RPMI7951 (cell line): ENCODE measurements at regions not wholly inside any gene's neighbourhood (a gene's known extent, or its start where the extent isn't known, plus 50 kb on each side); places are given as distances from the start of the nearest gene placed in this dataset.

Experiments
- DNase-seq: peaks from one replicate; pipeline ENCODE4 v3.0.0-alpha.2; 2012; ENCODE audit warnings: low read depth

DNA sequence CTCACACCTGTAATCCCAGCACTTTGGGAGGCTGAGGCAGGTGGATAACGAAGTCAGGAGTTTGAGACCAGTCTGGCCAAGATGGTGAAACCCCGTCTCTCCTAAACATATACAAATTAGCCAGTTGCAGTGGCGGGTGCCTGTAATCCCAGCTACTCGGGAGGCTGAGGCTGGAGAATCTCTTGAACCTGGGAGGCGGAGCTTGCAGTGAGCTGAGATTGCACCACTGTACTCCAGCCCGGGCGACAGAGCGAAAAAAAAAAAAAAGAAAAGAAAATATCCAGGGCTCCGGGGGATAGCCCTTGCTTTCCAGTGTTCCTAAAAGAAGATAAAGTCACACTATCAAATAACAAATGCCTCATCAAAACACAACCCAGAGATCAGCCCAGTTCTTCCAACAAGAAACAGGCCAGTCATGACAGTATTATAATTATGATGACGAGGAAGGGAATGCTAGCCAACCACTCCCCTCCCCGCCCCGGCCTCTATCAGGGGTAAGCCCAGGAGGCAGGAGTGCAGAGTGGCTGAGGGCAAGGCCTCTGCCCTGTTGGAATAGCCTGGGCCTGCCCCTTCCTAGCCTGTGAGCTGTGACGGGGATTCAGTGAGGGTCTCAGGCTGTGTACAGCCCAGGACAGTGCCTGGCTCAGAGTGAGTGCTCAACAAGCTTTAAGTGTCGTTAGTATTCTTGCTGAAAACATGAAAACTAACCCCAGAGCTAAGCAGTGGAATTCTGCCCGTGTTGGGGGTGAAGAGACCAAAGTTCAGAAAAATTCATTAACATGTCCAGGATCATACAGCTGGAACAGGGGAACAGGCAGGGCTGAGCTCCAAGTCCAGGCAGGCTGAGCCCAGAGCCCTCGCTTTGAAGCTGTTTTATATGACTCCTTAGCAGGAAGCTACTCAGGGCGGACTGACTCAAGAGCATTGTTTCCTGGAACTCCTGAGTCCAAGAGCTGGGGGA, 54.3 kb downstream of the FAM241B start:
- DNase-seq: peak; percentile 58

- no peak for DNase-seq
Observed at GRCh38 chr10:69684981-69685353, 54.9 kb downstream of the FAM241B start.

- peak; percentile 19 for DNase-seq
Observed at GRCh38 chr10:69685426-69685801, 55.4 kb downstream of the FAM241B start.

- DNase-seq: peak; percentile 87
Observed at GRCh38 chr10:69685802-69686585, 55.9 kb downstream of the FAM241B start.

- no peak for DNase-seq
Observed at GRCh38 chr10:69686866-69687265, 56.8 kb downstream of the FAM241B start.

- DNase-seq: peak; percentile 5
Observed at GRCh38 chr10:69687426-69687825, 57.4 kb downstream of the FAM241B start.

- no peak for DNase-seq
Observed at GRCh38 chr10:69692267-69692666, 62.2 kb downstream of the FAM241B start.

DNA sequence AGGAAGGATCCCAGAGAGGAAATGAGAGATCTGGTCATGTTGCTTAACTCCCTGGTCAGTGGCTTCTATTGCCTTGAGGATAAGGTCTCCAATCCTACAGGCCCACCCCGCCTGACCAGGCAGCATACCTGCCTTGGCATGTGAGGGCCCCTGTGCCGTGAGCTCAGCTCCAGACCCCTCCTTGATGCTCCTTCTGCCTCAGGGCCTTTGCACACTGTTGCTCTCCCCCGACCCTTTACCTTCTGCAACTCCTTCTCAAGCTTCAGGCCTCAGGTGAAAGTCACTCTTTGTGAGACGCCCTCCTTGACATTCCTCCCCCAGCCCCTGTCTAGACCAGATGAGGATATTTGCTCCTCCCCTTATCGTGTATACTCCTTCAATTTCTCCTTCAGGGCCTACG, 62.8 kb downstream of the FAM241B start:
- DNase-seq: no peak

GRCh38 chr10:69693886-69694285, 63.8 kb downstream of the FAM241B start:
- no peak for DNase-seq

DNA sequence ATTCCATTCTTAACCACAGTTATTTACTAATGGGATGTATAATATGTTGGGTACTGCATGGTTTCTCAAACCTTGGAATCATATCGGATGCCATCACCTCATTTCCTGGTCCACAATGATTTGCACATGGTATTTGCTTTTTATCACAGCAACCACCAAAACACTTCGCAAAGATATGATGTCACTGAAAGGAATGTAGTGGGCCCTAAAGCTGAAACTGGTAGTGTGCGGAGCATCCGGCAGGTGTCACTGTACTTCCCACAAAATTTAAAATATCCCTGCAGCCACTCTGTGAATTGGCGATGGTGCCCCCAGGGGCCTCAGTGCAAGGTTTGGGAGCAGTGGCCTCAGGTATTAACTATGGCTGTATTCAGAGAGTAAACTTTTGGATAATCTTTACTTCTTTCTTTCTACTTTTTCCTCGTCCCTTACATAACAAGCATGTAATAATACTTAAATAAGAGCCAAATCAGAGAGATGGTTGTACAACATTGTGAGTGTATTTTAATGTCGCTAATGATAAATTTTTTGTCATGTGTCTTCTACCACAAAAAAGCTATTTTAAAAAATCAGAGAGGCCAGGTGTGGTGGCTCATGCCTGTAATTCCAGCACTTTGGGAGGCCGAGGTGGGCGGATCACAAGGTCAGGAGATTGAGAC, 66.2 kb downstream of the FAM241B start:
- DNase-seq: peak; percentile 86

GRCh38 chr10:69697006-69697405, 67.0 kb downstream of the FAM241B start:
- no peak for DNase-seq

- DNase-seq: peak; percentile 23
Observed at GRCh38 chr10:69703256-69703655, 73.2 kb downstream of the FAM241B start.

GRCh38 chr10:69703766-69704630, 74.0 kb downstream of the FAM241B start:
- peak; percentile 93 for DNase-seq

DNA sequence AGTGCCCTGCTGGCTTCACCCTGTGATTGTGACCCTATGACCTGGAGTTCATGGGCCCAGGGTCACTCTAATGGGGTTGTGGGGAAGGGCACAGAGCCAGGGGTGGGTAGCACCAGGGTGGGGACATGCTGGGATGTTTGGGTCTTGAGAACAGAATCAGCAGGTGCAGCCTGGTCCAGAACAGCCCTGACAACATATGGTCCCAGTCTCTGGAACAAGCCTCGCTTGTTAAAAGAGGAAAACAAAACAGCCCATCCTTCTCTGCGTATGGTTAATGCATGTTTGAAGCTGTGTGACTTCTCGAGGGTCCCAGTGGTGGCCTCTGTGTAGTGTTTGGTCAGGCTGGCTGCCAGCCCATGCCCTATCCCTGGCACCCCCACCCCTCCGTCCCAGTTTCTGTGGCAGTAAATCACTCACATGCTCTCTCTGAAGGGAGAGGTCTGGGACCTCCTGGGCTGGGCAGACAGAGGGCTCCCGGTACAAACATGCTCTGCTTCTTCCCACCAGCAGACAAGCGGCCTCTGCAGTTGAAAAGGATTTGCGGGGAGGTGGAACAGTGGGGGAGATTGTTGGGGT, 79.4 kb downstream of the FAM241B start:
- DNase-seq: no peak

DNA sequence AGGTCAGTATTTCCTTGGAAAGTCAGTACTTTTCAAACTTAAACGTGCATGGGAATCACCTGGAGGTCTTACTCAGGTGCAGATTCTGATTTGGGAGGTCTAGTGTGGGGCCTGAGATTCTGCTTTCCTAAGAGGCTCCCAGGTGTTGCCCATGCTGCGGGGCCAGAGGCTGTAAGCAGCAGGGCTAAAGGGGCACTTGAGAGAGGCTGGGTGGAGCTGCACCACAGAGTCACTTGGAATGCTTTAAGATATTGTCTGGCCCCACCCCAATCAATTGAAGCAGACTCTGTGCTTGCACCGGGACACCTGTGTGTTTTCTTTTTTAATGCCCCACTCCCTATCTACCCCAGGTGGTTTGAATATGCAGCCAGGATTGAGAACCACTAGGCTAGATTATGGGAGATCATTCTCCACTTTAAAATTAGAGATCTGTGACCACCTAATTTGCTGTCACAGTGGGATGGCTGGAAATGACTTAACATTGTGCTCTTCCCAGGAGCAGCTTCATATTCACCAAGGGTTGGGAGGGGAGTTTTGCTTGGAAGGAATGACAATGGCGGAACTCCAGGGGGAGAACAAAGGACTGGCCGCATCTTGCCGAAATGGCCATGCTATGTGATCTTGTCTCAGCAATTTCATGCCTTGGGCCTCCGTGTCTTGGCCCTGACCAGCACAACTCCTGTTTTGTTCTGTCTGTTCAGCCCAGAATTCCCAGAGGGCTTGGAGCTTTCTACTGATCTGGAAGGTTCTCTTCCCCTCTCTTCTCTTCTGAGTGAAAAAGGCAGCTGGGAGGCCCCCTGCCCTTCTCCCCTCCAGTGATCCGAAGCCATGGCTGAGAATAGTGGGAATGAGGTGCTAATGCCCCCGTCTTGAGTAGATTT, 80.2 kb downstream of the FAM241B start:
- DNase-seq: no peak

DNA sequence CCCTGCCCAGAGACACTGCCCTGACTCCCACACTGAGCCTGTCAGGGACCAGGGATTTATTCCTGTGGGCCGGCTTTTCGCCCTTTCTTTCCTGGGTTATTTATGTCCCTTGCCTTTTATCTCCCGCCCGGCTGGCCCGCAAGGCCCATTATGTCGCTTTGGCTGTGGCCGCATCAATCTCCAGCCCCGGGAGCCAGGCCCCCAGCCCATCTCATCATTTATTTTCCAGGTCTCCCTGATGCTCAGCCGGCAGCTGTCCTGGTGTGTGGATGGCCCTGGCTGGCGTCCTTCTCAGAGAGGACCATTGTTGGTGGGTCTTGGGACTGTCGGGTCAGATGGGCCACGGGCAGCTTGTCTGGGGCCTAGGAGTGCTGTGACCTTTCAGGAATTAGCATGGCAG, 82.3 kb downstream of the FAM241B start:
- DNase-seq: no peak

DNA sequence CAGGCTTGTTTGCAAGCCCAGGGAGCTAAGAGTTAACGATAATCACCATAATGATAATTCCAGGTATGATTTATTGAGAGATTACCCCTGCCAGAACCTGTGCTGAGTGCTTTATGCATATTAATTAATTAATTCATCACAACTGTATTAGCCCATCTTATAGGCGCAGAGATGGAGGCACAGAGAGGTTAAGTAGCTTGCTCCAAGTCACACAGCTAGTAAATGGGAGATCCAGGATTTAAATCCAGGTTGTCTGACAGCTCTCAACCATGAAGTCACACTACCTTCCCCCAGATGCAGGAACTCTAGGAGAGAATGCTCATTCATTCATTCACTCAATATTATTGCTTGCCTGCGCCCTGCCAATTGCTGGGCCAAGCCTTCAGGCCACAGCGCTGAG, 84.5 kb downstream of the FAM241B start:
- no peak for DNase-seq

- peak; percentile 32 for DNase-seq
Observed at GRCh38 chr10:69715156-69715898, 85.3 kb downstream of the FAM241B start.

DNA sequence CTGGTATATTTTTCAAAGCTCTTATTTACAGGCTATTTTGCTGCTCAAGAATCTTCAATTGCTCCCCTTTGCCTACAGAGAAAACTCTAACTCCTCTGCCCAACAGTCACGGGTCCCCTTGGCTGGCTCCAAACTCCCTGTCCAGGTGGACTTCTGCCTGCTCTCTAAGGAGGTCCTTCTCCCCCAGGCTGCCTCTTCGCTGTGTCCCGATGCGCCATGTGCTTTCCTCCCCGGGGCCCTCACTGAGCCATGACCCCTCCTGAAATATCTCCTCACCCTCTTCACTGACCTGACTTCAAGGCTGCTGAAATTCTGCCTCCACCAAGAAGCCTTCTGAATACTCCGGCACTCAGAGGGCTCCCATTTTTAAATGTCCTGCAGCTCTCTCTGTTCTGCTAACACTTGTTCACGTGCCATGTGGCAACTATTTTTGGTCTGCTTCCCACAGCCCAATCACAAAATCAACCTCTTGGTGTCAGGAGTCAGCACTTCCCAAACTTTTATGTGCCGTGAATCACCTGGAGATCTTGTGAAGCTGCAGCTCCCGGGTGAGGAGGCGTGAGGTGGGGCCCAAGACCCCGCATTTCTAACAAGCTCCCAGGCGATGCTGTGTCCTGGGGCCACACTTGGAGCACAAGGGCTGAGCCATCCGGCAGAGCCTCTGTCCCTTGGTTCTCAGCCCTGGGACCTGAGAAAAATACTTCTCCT, 85.7 kb upstream of the COL13A1 start:
- no peak for DNase-seq
